ENCODE measurements at regions not wholly inside any gene's neighbourhood (a gene's known extent, or its start where the extent isn't known, plus 50 kb on each side); places are given as distances from the start of the nearest gene placed in this dataset.

DNA sequence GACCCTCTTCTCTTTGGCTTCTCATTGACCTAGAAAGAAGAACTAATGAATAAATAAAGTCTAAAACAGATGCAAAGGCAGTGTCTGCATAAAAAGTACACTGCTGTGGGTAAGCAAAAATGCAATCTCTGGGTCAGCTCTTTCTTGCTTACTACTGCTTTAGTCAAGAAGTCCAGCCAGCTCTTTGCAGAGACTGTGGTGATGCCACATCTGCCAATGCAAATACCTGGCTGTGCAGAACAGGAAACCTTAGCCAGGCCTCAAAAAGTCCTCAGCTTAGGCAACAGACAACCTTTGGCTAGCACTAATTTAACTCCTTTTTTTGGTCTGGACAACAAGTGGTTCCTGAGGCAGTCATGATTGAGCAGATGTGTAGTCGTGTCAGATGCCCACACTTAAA, 73.6 kb upstream of the RND3 start:
- Histone ChIP-seq H3K27ac (no peak overlapping the region), H3K4me1 (replicated peaks) (no peaks in the 10 kb centered on the region), H3K27me3 (replicated peaks; ENCODE audit: insufficient read depth) (no peaks in the 10 kb centered on the region), H3K4me3 (no peak overlapping the region), H3K9me3 (no peaks in the 10 kb centered on the region), H3K36me3 (no peaks in the 10 kb centered on the region)
- TF ChIP-seq, protein P1, sequence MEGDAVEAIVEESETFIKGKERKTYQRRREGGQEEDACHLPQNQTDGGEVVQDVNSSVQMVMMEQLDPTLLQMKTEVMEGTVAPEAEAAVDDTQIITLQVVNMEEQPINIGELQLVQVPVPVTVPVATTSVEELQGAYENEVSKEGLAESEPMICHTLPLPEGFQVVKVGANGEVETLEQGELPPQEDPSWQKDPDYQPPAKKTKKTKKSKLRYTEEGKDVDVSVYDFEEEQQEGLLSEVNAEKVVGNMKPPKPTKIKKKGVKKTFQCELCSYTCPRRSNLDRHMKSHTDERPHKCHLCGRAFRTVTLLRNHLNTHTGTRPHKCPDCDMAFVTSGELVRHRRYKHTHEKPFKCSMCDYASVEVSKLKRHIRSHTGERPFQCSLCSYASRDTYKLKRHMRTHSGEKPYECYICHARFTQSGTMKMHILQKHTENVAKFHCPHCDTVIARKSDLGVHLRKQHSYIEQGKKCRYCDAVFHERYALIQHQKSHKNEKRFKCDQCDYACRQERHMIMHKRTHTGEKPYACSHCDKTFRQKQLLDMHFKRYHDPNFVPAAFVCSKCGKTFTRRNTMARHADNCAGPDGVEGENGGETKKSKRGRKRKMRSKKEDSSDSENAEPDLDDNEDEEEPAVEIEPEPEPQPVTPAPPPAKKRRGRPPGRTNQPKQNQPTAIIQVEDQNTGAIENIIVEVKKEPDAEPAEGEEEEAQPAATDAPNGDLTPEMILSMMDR (IDR thresholded peaks at IDR 0.05), result no peak
- TF ChIP-seq POLR2AphosphoS5 (IDR thresholded peaks at IDR 0.05) (no peak), POLR2A (IDR thresholded peaks at IDR 0.05) (no peak)
- DNase-seq (ENCODE audit: low spot score), result no peak
- intact Hi-C loops (cut with DNase I), result no loop called here
- 94% methylated on average over 1 of the region's 1 CpG for WGBS

- no peaks in the 10 kb centered on the region for H3K36me3 ChIP-seq
- DNase-seq (ENCODE audit: low spot score), result no peak
- intact Hi-C loops (cut with DNase I), result no loop called here
- no peaks in the 10 kb centered on the region for H3K27me3 ChIP-seq (replicated peaks; ENCODE audit: insufficient read depth)
- H3K27ac ChIP-seq, result no peak overlapping the region
- H3K4me1 ChIP-seq (replicated peaks), result no peaks in the 10 kb centered on the region
- WGBS, result 43% methylated on average over 2 of the region's 2 CpGs
- TF ChIP-seq POLR2AphosphoS5 (IDR thresholded peaks at IDR 0.05) (no peak), POLR2A (IDR thresholded peaks at IDR 0.05) (no peak)
- TF ChIP-seq, protein P1 (IDR thresholded peaks at IDR 0.05), result no peak
- H3K4me3 ChIP-seq, result no peak overlapping the region
- H3K9me3 ChIP-seq, result no peaks in the 10 kb centered on the region
Measured at GRCh38 chr2:150557020-150557600, 69.6 kb upstream of the RND3 start.

GRCh38 chr2:150555611-150556356, 68.3 kb upstream of the RND3 start:
- no peak overlapping the region for H3K4me3 ChIP-seq
- TF ChIP-seq POLR2A (IDR thresholded peaks at IDR 0.05) (no peak), POLR2AphosphoS5 (IDR thresholded peaks at IDR 0.05) (no peak)
- TF ChIP-seq, protein P1 (IDR thresholded peaks at IDR 0.05), result no peak
- WGBS, result 80% methylated on average over 4 of the region's 4 CpGs
- H3K4me1 ChIP-seq (replicated peaks), result no peaks in the 10 kb centered on the region
- intact Hi-C loops (cut with DNase I), result no loop called here
- no peak overlapping the region for H3K27ac ChIP-seq
- no peaks in the 10 kb centered on the region for H3K9me3 ChIP-seq
- no peaks in the 10 kb centered on the region for H3K27me3 ChIP-seq (replicated peaks; ENCODE audit: insufficient read depth)
- no peaks in the 10 kb centered on the region for H3K36me3 ChIP-seq
- DNase-seq (ENCODE audit: low spot score), result no peak

GRCh38 chr2:150554046-150554445, 66.6 kb upstream of the RND3 start:
- TF ChIP-seq POLR2AphosphoS5 (IDR thresholded peaks at IDR 0.05), result no peak
- no peak for TF ChIP-seq POLR2A (IDR thresholded peaks at IDR 0.05)
- TF ChIP-seq, protein P1 (IDR thresholded peaks at IDR 0.05), result no peak
- Histone ChIP-seq H3K27me3 (replicated peaks; ENCODE audit: insufficient read depth) (no peaks in the 10 kb centered on the region), H3K27ac (no peak overlapping the region), H3K4me3 (no peak overlapping the region), H3K9me3 (no peaks in the 10 kb centered on the region), H3K4me1 (replicated peaks) (no peaks in the 10 kb centered on the region), H3K36me3 (no peaks in the 10 kb centered on the region)
- no peak for DNase-seq (ENCODE audit: low spot score)
- WGBS, result 77% methylated on average over 1 of the region's 1 CpG
- intact Hi-C loops (cut with DNase I), result no loop called here

Data from prostate gland (tissue), 2 donors.